IMR-90 (cell line): ENCODE measurements at regions not wholly inside any gene's neighbourhood (a gene's known extent, or its start where the extent isn't known, plus 50 kb on each side); places are given as distances from the start of the nearest gene placed in this dataset.

Experiments used
- ATAC-seq: fragments of 200-7000 bp; cut with Tn5 transposase; 2 replicates; pipeline ENCODE4 v1.9.1; 2020; ENCODE audit warnings: low read depth, mild to moderate bottlenecking, moderate library complexity
- BruUV-seq: library from RNA; stranded (reverse); fragments of 400-500 nt; replicated peaks from 2 replicates; lab custom pipeline; 2021; lab: Mats Ljungman, UMichigan
- CTCF ChIA-PET: fragments of 300-600 bp; formaldehyde crosslinking; extraction: SDS; loops from one replicate; lab custom pipeline; 2021; ENCODE audit warnings: antibody characterized with exemption; lab: Yijun Ruan, JAX
- POLR2A ChIA-PET: fragments of 300-600 bp; sonication (Branson Sonifier 250); formaldehyde crosslinking; loops from one replicate; lab custom pipeline; 2022; ENCODE audit warnings: antibody characterized with exemption; ENCODE audit not compliant: unreplicated experiment; lab: Charles Lee
- DNase-seq: peaks from one replicate; pipeline ENCODE4 v3.0.0; 2013
- H2AFZ ChIP-seq: replicated peaks from 2 replicates; pipeline ENCODE3; 2013; ENCODE audit warnings: low read length, mild to moderate bottlenecking; ENCODE audit not compliant: poor library complexity
- H2AK5ac ChIP-seq: 2 replicates; pipeline ENCODE4 v1.6.1; 2013; ENCODE audit warnings: low read depth, low read length, inconsistent platforms
- H2AK9ac ChIP-seq: replicated peaks from 2 replicates; pipeline ENCODE3; 2013; ENCODE audit warnings: mild to moderate bottlenecking, low read depth, low read length, moderate library complexity; ENCODE audit not compliant: poor library complexity
- H2BK120ac ChIP-seq: 2 replicates; pipeline ENCODE4 v1.6.1; 2013; ENCODE audit warnings: low read depth, low read length, inconsistent platforms
- H2BK15ac ChIP-seq: 3 replicates; pipeline ENCODE4 v1.6.1; 2013; ENCODE audit warnings: low read depth, low read length, inconsistent platforms
- H2BK20ac ChIP-seq: 2 replicates; pipeline ENCODE4 v1.6.1; 2013; ENCODE audit warnings: low read depth, mild to moderate bottlenecking, inconsistent platforms, low read length, moderate library complexity
- H2BK5ac ChIP-seq: 2 replicates; pipeline ENCODE4 v1.6.1; 2013; ENCODE audit warnings: mild to moderate bottlenecking, low read depth, low read length, inconsistent platforms; ENCODE audit not compliant: poor library complexity, severe bottlenecking
- H3K14ac ChIP-seq: replicated peaks from 2 replicates; pipeline ENCODE4 v1.6.1; 2013; ENCODE audit warnings: low read depth, low read length, inconsistent platforms
- H3K18ac ChIP-seq: 2 replicates; pipeline ENCODE4 v1.6.1; 2013; ENCODE audit warnings: low read depth, low read length, control low read depth
- H3K23ac ChIP-seq: 2 replicates; pipeline ENCODE4 v1.6.1; 2013; ENCODE audit warnings: low read depth, low read length, inconsistent platforms
- H3K27ac ChIP-seq: 2 replicates; pipeline ENCODE4 v1.5.1; 2013; ENCODE audit warnings: mild to moderate bottlenecking, control low read depth, low read length; ENCODE audit not compliant: insufficient read depth
- H3K27me3 ChIP-seq: 2 replicates; pipeline ENCODE4 v1.6.1; 2013; ENCODE audit warnings: low read length; ENCODE audit not compliant: control insufficient read depth, insufficient read depth
- H3K36me3 ChIP-seq: 2 replicates; pipeline ENCODE4 v1.6.1; 2013; ENCODE audit warnings: low read length, mixed read lengths; ENCODE audit not compliant: control insufficient read depth, insufficient read depth
- H3K4ac ChIP-seq: 2 replicates; pipeline ENCODE4 v1.6.1; 2013; ENCODE audit warnings: low read depth, low read length, inconsistent platforms
- H3K4me1 ChIP-seq: 2 replicates; pipeline ENCODE4 v1.6.1; 2013; ENCODE audit warnings: low read length, mixed read lengths; ENCODE audit not compliant: control insufficient read depth, insufficient read depth
- H3K4me2 ChIP-seq: 2 replicates; pipeline ENCODE4 v1.6.1; 2013; ENCODE audit warnings: low read depth, mild to moderate bottlenecking, control low read depth, low read length, moderate library complexity
- H3K4me3 ChIP-seq: 2 replicates; pipeline ENCODE4 v1.5.1; 2013; ENCODE audit warnings: low read depth, mild to moderate bottlenecking, control low read depth, low read length, moderate library complexity; ENCODE audit not compliant: insufficient read depth
- H3K56ac ChIP-seq: 2 replicates; pipeline ENCODE4 v1.6.1; 2013; ENCODE audit warnings: low read length, inconsistent platforms; ENCODE audit not compliant: insufficient read depth; ENCODE audit errors: extremely low read depth
- H3K79me1 ChIP-seq, 2 experiments: 2 replicates each; pipeline ENCODE4 v1.6.1; 2013; ENCODE audit warnings: low read length in 2 of 2, inconsistent platforms in 1 of 2, low read depth in 1 of 2
- H3K9ac ChIP-seq: 2 replicates; pipeline ENCODE4 v1.6.1; 2013; ENCODE audit warnings: low read depth, low read length, control low read depth
- H3K9me1 ChIP-seq: 2 replicates; pipeline ENCODE4 v1.6.1; 2013; ENCODE audit warnings: low read length, inconsistent platforms; ENCODE audit not compliant: insufficient read depth
- H3K9me3 ChIP-seq: 2 replicates; pipeline ENCODE4 v1.6.1; 2013; ENCODE audit warnings: low read length; ENCODE audit not compliant: control insufficient read depth, insufficient read depth
- H4K20me1 ChIP-seq: 2 replicates; pipeline ENCODE4 v1.6.1; 2013; ENCODE audit warnings: low read length, inconsistent platforms; ENCODE audit not compliant: insufficient read depth
- H4K5ac ChIP-seq: 2 replicates; pipeline ENCODE4 v1.6.1; 2013; ENCODE audit warnings: mild to moderate bottlenecking, low read depth, low read length, control low read depth
- H4K8ac ChIP-seq, 2 experiments: 2 replicates each; pipeline ENCODE4 v1.6.1; 2013; ENCODE audit warnings: low read depth in 2 of 2, low read length in 2 of 2, control low read depth in 1 of 2, inconsistent platforms in 1 of 2
- H4K91ac ChIP-seq: 2 replicates; pipeline ENCODE4 v1.6.1; 2013; ENCODE audit warnings: low read depth, low read length, inconsistent platforms; ENCODE audit not compliant: insufficient read depth
- BHLHE40 ChIP-seq: fragments of 150-350 bp; IDR thresholded peaks from 2 replicates; pipeline ENCODE4 v1.6.1; 2016; ENCODE audit warnings: mild to moderate bottlenecking, low read depth, low read length
- CEBPB ChIP-seq: IDR thresholded peaks from 2 replicates; pipeline ENCODE4 v1.6.1; 2012; ENCODE audit warnings: low read depth, low read length, improper control_type of control experiment
- CHD1 ChIP-seq: IDR thresholded peaks from 2 replicates; pipeline ENCODE4 v1.6.1; 2012; ENCODE audit warnings: low read depth, low read length, improper control_type of control experiment
- CTCF ChIP-seq: conservative IDR thresholded peaks from 2 replicates; pipeline ENCODE4 v1.5.1; 2012; ENCODE audit warnings: mild to moderate bottlenecking, low read depth, low read length, improper control_type of control experiment
- ELK1 ChIP-seq: fragments of 150-350 bp; IDR thresholded peaks from 2 replicates; pipeline ENCODE4 v1.6.1; 2016; ENCODE audit warnings: low read depth, mild to moderate bottlenecking, low read length, moderate library complexity, borderline replicate concordance
- FOS ChIP-seq: fragments of 150-350 bp; IDR thresholded peaks from 2 replicates; pipeline ENCODE4 v1.6.1; 2016; ENCODE audit warnings: low read depth, low read length
- MAFK ChIP-seq: IDR thresholded peaks from 2 replicates; pipeline ENCODE4 v1.6.1; 2012; ENCODE audit warnings: low read depth, low read length, improper control_type of control experiment
- MAZ ChIP-seq: IDR thresholded peaks from 2 replicates; pipeline ENCODE4 v1.6.1; 2012; ENCODE audit warnings: low read depth, mild to moderate bottlenecking, low read length, improper control_type of control experiment, moderate library complexity, borderline replicate concordance
- MXI1 ChIP-seq: IDR thresholded peaks from 2 replicates; pipeline ENCODE4 v1.6.1; 2012; ENCODE audit warnings: low read depth, mild to moderate bottlenecking, low read length, moderate library complexity, borderline replicate concordance
- NFE2L2 ChIP-seq: fragments of 150-350 bp; IDR thresholded peaks from 2 replicates; pipeline ENCODE4 v1.6.1; 2016; ENCODE audit warnings: low read depth, mild to moderate bottlenecking, low read length
- POLR2A ChIP-seq: IDR thresholded peaks from 2 replicates; pipeline ENCODE4 v1.6.1; 2012; ENCODE audit warnings: mild to moderate bottlenecking, low read depth, low read length
- RAD21 ChIP-seq: IDR thresholded peaks from 2 replicates; pipeline ENCODE4 v1.6.1; 2012; ENCODE audit warnings: low read length, improper control_type of control experiment
- RCOR1 ChIP-seq: IDR thresholded peaks from 2 replicates; pipeline ENCODE4 v1.6.1; 2012; ENCODE audit warnings: mild to moderate bottlenecking, low read length, improper control_type of control experiment; ENCODE audit not compliant: insufficient replicate concordance
- SMC3 ChIP-seq: fragments of 150-350 bp; IDR thresholded peaks from 2 replicates; pipeline ENCODE4 v1.6.1; 2016; ENCODE audit warnings: low read depth, mild to moderate bottlenecking, antibody characterized with exemption, low read length, moderate library complexity
- USF2 ChIP-seq: fragments of 150-350 bp; IDR thresholded peaks from 2 replicates; pipeline ENCODE4 v1.6.1; 2017; ENCODE audit warnings: mild to moderate bottlenecking, antibody characterized with exemption, low read length, low read depth
- WGBS, 2 experiments: methylation state at CpG; one replicate each; pipeline versions ENCODE4 v1.1.5 to v1.1.7; 2013; ENCODE audit warnings: missing lambda C conversion rate in 2 of 2; ENCODE audit not compliant: insufficient read length in 1 of 2; ENCODE audit errors: extremely low coverage in 2 of 2; 5-methylcytosine and 5-hydroxymethylcytosine counted together
- dilution Hi-C: fragments of 300-500 bp; cut with HindIII; formaldehyde crosslinking; loops from one replicate; pipeline ENCODE4 v1.14.3; 2018; ENCODE audit warnings: low sequenced_read_pairs; ENCODE audit not compliant: unreplicated experiment
- in situ Hi-C: fragments of 300-500 bp; cut with MboI; formaldehyde crosslinking; loops from 3 replicates; pipeline ENCODE4 v1.14.3; 2019; ENCODE audit warnings: low sequenced_read_pairs, inconsistent platforms, mixed read lengths
- intact Hi-C: fragments of 100-400 bp; cut with micrococcal nuclease; formaldehyde crosslinking; loops from 2 replicates; pipeline ENCODE4 v1.10.0; 2022

- H3K56ac ChIP-seq: no peak overlapping the region
- H2AK9ac ChIP-seq: no peak overlapping the region
- no peak overlapping the region for H3K9ac ChIP-seq
- no peak overlapping the region for H2AFZ ChIP-seq
- no peaks in the 10 kb centered on the region for H3K36me3 ChIP-seq
- CTCF ChIA-PET: no interaction called here
- POLR2A ChIA-PET: no interaction called here
- H3K4me2 ChIP-seq: no peak overlapping the region
- H3K9me1 ChIP-seq: no peaks in the 10 kb centered on the region
- no peak overlapping the region for H2BK5ac ChIP-seq
- H3K9me3 ChIP-seq: no peaks in the 10 kb centered on the region
- DNase-seq (no peak), ATAC-seq (no peak)
- no peak overlapping the region for H3K4me3 ChIP-seq
- dilution Hi-C loops (no loop called here), intact Hi-C loops (no loop called here), in situ Hi-C loops (no loop called here)
- no peak overlapping the region for H2BK15ac ChIP-seq
- no peak overlapping the region for H2BK120ac ChIP-seq
- H3K14ac ChIP-seq: no peak overlapping the region
- H3K4ac ChIP-seq: no peak overlapping the region
- TF ChIP-seq BHLHE40 (no peak), POLR2A (no peak), CEBPB (no peak), FOS (no peak), MXI1 (no peak), RAD21 (no peak), ELK1 (no peak), MAFK (no peak), CHD1 (no peak), SMC3 (no peak), NFE2L2 (no peak), RCOR1 (no peak), USF2 (no peak), CTCF (no peak), MAZ (no peak)
- H4K5ac ChIP-seq: no peak overlapping the region
- no peak overlapping the region for H3K18ac ChIP-seq
- no TSS peak for BruUV-seq
- no peak overlapping the region for H4K8ac ChIP-seq
- no peak overlapping the region for H3K23ac ChIP-seq
- H4K20me1 ChIP-seq: no peaks in the 10 kb centered on the region
- H3K4me1 ChIP-seq: no peaks in the 10 kb centered on the region
- H3K79me1 ChIP-seq: no peaks in the 10 kb centered on the region
- H2AK5ac ChIP-seq: no peak overlapping the region
- no peaks in the 10 kb centered on the region for H3K27me3 ChIP-seq
- H3K27ac ChIP-seq: no peak overlapping the region
- no peak overlapping the region for H2BK20ac ChIP-seq
- no CpG with 5 or more reads among the region's 2 CpGs for WGBS, 2 experiments
- no peak overlapping the region for H4K91ac ChIP-seq
Observed at GRCh38 chr4:167784826-167785225, 307.5 kb upstream of the ANXA10 start.
